GM19467 (cell line): ENCODE measurements at regions not wholly inside any gene's neighbourhood (a gene's known extent, or its start where the extent isn't known, plus 50 kb on each side); places are given as distances from the start of the nearest gene placed in this dataset.
"Not testable (repeated sequence)": the region's sequence is repeated elsewhere in the genome, so short reads cannot be mapped to it uniquely, and the experiment has no call there.

Experiments used
- ATAC-seq: cut with Tn5 transposase; IDR thresholded peaks from one replicate; pipeline ENCODE4 v1.9.1; 2021; ENCODE audit warnings: mild to moderate bottlenecking, moderate library complexity; ENCODE audit not compliant: unreplicated experiment

GRCh38 chr7:96770758-96771157, 61.1 kb upstream of the SEM1 start:
- ATAC-seq = no peak

- ATAC-seq = no peak
Measured at GRCh38 chr7:96772139-96772694, 62.6 kb upstream of the SEM1 start.

GRCh38 chr7:96773483-96773882, 63.8 kb upstream of the SEM1 start:
- no peak for ATAC-seq

- no peak for ATAC-seq
Measured at GRCh38 chr7:96774358-96774757, 64.7 kb upstream of the SEM1 start.

- no peak for ATAC-seq
Measured at GRCh38 chr7:96775046-96775445, 65.4 kb upstream of the SEM1 start.

- no peak for ATAC-seq
Measured at GRCh38 chr7:96778263-96778662, 68.6 kb upstream of the SEM1 start.

GRCh38 chr7:96781919-96782318, 72.3 kb upstream of the SEM1 start:
- no peak for ATAC-seq

- ATAC-seq = not testable (repeated sequence)
Measured at GRCh38 chr7:96782686-96783298, 73.1 kb upstream of the SEM1 start.

- no peak for ATAC-seq
Measured at GRCh38 chr7:96784597-96784996, 75.0 kb upstream of the SEM1 start.

- ATAC-seq = no peak
Measured at GRCh38 chr7:96786261-96786997, 76.8 kb upstream of the SEM1 start.

GRCh38 chr7:96786998-96787395, 77.4 kb upstream of the SEM1 start:
- ATAC-seq = no peak

- no peak for ATAC-seq
Measured at GRCh38 chr7:96789914-96790313, 80.3 kb upstream of the SEM1 start.

- no peak for ATAC-seq
Measured at GRCh38 chr7:96792115-96792514, 82.5 kb upstream of the SEM1 start.

GRCh38 chr7:96794063-96794462, 84.4 kb upstream of the SEM1 start:
- ATAC-seq = no peak

GRCh38 chr7:96800122-96800521, 90.5 kb upstream of the SEM1 start:
- ATAC-seq = no peak

GRCh38 chr7:96800824-96801223, 91.2 kb upstream of the SEM1 start:
- ATAC-seq = no peak

- no peak for ATAC-seq
Measured at GRCh38 chr7:96819111-96819700, 109.6 kb upstream of the SEM1 start.

GRCh38 chr7:96821131-96821530, 111.5 kb upstream of the SEM1 start:
- not testable (repeated sequence) for ATAC-seq

GRCh38 chr7:96822824-96823223, 113.2 kb upstream of the SEM1 start:
- no peak for ATAC-seq

GRCh38 chr7:96823274-96823673, 113.6 kb upstream of the SEM1 start:
- no peak for ATAC-seq

GRCh38 chr7:96824686-96825085, 115.0 kb upstream of the SEM1 start:
- no peak for ATAC-seq

GRCh38 chr7:96825285-96825684, 115.6 kb upstream of the SEM1 start:
- no peak for ATAC-seq
